Uterus (tissue), 2 donors: ENCODE measurements at regions not wholly inside any gene's neighbourhood (a gene's known extent, or its start where the extent isn't known, plus 50 kb on each side); places are given as distances from the start of the nearest gene placed in this dataset.

Source experiments
- POLR2A ChIP-seq, 2 donors: fragments of 450-650 bp; IDR thresholded peaks; one replicate each; pipeline ENCODE4 v1.6.1; 2016; ENCODE audit warnings: antibody characterized with exemption in 2 of 2, mild to moderate bottlenecking in 1 of 2, moderate library complexity in 1 of 2
- TF ChIP-seq, protein P1 (sequence below), 4 experiments: fragments of 200-600 bp in 2 of 4; fragments of 450-650 bp in 2 of 4; sonication (generic) in 2 of 4; IDR thresholded peaks; one replicate each; pipeline ENCODE4 v1.5.1; 2016 to 2019; ENCODE audit warnings: antibody characterized with exemption in 4 of 4, mild to moderate bottlenecking in 2 of 4, moderate library complexity in 1 of 4

DNA sequence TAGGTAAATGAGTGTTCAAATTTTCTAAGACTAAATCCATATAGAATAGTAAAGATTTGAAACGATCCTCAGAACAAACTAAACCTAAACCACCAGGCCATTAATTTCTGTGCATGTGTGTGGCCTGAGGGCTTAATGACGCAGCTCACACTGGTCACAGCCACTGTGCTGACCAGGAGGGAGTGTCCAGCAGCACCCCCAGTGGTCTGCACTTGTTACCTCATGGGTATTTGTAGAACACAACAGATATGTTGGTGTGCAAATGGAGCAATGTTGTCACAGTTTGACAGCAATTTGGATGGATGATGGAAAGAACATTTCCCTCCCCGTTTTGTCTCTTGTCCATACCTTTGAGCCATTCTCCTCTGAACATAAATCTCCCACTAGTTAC, 122.4 kb upstream of the EXOC2 start:
- TF ChIP-seq, protein P1, sequence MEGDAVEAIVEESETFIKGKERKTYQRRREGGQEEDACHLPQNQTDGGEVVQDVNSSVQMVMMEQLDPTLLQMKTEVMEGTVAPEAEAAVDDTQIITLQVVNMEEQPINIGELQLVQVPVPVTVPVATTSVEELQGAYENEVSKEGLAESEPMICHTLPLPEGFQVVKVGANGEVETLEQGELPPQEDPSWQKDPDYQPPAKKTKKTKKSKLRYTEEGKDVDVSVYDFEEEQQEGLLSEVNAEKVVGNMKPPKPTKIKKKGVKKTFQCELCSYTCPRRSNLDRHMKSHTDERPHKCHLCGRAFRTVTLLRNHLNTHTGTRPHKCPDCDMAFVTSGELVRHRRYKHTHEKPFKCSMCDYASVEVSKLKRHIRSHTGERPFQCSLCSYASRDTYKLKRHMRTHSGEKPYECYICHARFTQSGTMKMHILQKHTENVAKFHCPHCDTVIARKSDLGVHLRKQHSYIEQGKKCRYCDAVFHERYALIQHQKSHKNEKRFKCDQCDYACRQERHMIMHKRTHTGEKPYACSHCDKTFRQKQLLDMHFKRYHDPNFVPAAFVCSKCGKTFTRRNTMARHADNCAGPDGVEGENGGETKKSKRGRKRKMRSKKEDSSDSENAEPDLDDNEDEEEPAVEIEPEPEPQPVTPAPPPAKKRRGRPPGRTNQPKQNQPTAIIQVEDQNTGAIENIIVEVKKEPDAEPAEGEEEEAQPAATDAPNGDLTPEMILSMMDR (IDR thresholded peaks at IDR 0.05) = no peak
- no peak for TF ChIP-seq POLR2A (IDR thresholded peaks at IDR 0.05)
